Aorta (tissue), 5 donors: ENCODE measurements at regions not wholly inside any gene's neighbourhood (a gene's known extent, or its start where the extent isn't known, plus 50 kb on each side); places are given as distances from the start of the nearest gene placed in this dataset.

Source experiments
- ATAC-seq: fragments of 200-7000 bp; cut with Tn5 transposase; one replicate; pipeline ENCODE4 v1.9.1; 2022; ENCODE audit warnings: moderate library complexity; ENCODE audit not compliant: low FRiP score
- DNase-seq, 2 donors: peaks; one replicate each; pipeline ENCODE4 v3.0.0-alpha.2; 2020
- H3K27ac ChIP-seq, 2 donors: one replicate each; pipeline ENCODE4 v1.5.1; 2013; ENCODE audit warnings: low read length in 2 of 2, mild to moderate bottlenecking in 2 of 2, moderate library complexity in 2 of 2, control low read depth in 1 of 2, inconsistent platforms in 1 of 2, low read depth in 1 of 2
- H3K27me3 ChIP-seq, 2 donors: one replicate each; pipeline ENCODE4 v1.6.1; 2013; ENCODE audit warnings: control low read depth in 1 of 2, low read length in 1 of 2, mild to moderate bottlenecking in 1 of 2, moderate library complexity in 1 of 2; ENCODE audit not compliant: insufficient read depth in 2 of 2, control insufficient read depth in 1 of 2
- H3K36me3 ChIP-seq, 2 donors: one replicate each; pipeline ENCODE4 v1.6.1; 2013; ENCODE audit warnings: control low read depth in 1 of 2, low read length in 1 of 2, mild to moderate bottlenecking in 1 of 2; ENCODE audit not compliant: insufficient read depth in 2 of 2, control insufficient read depth in 1 of 2
- H3K4me1 ChIP-seq, 2 donors: one replicate each; pipeline ENCODE4 v1.6.1; 2013; ENCODE audit warnings: low read length in 2 of 2, control low read depth in 1 of 2, mild to moderate bottlenecking in 1 of 2, moderate library complexity in 1 of 2; ENCODE audit not compliant: insufficient read depth in 2 of 2, control insufficient read depth in 1 of 2
- H3K4me3 ChIP-seq, 2 donors: one replicate each; pipeline ENCODE4 v1.5.1; 2013; ENCODE audit warnings: low read length in 2 of 2, control low read depth in 1 of 2, mild to moderate bottlenecking in 1 of 2
- H3K9me3 ChIP-seq: one replicate; pipeline ENCODE4 v1.6.1; 2013; ENCODE audit warnings: mild to moderate bottlenecking, low read length; ENCODE audit not compliant: control insufficient read depth
- WGBS, 2 donors: extraction: QIAGEN DNeasy Blood & Tissue Kit; methylation state at CpG; one replicate each; pipeline ENCODE4 v1.1.7; 2013; 5-methylcytosine and 5-hydroxymethylcytosine counted together
- intact Hi-C, 2 donors: fragments of 100-400 bp; cut with DNase I; formaldehyde crosslinking; loops; one replicate each; pipeline versions ENCODE4 v1.14.2 to v1.15.0; 2022
- donor health status: healthy with polysubstance abuse.
- donor health status: Bipolar disorder and iron deficiency.
- donor health status: DM: no; HTN: no; CAD: no.
- donor health status: DM: no; HTN: no; CAD: no.
- donor health status: DM: yes; HTN: yes; CAD: no.

- H3K4me1 ChIP-seq = no peaks in the 10 kb centered on the region
- DNase-seq = no peak
- no peaks in the 10 kb centered on the region for H3K36me3 ChIP-seq
- H3K9me3 ChIP-seq = no peaks in the 10 kb centered on the region
- H3K27me3 ChIP-seq = no peaks in the 10 kb centered on the region
- intact Hi-C loops = no loop called here
- WGBS, 2 donors = 75 to 78% methylated on average over 3 of the region's 3 CpGs
- ATAC-seq = no peak
- no peak overlapping the region for H3K27ac ChIP-seq
- no peak overlapping the region for H3K4me3 ChIP-seq
Observed at GRCh38 chr6:118712969-118713368, 61.6 kb upstream of the CEP85L start.

DNA sequence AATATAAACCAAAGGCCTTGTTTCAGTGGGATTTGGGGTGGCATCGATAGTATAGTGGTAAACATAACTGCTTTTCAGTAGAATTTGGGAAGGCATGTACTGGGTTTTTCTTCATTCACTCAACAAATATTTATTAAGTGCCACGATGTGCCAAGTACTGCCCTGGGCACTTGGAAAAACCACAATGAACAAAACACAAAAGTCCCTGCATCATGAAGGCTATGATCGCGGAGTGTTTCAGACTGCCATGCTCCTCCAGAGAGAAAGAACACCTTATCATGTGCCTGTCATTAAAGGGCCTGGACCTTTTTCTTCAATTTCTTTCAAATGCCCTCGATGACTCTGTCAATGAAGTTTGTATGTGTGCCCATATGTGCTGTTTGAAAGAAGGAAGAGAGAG is 59.2 kb upstream of the CEP85L start:
- intact Hi-C loops = no loop called here

DNA sequence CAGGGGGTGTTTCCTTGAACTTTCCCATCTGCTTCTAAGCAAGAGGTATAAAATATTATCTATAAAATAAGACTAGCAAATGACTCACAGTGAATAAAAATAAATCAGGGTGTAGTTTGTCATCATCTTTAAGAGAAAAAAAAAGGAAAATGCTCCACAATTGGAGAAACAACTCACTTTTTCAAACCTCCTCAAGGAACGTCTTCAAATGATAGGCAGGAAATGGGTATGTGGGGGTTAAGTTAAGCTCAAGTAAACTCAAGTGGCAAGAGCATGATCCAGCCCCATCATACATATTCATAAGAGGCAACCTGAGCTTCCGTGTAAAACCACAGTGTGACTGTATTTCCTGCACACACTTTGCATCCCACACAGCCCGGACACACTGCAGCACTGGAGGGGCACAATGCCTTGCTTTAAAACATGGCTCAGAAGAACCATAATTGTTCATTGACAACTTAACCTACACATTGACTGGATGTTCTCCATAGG is 58.5 kb upstream of the CEP85L start:
- H3K9me3 ChIP-seq = no peaks in the 10 kb centered on the region
- WGBS, 2 donors = 32 to 33% methylated on average over 3 of the region's 3 CpGs
- H3K4me1 ChIP-seq = no peaks in the 10 kb centered on the region
- DNase-seq (no peak), ATAC-seq (no peak)
- no peaks in the 10 kb centered on the region for H3K36me3 ChIP-seq
- intact Hi-C loops = loop anchor here in 1 of 2 donors (5.0 kb wide), 1 partner anchor 58 kb away; the partner anchor contains the start of gene CEP85L
- no peak overlapping the region for H3K27ac ChIP-seq
- H3K4me3 ChIP-seq = peak overlapping the region; percentile 25 to 57
- no peaks in the 10 kb centered on the region for H3K27me3 ChIP-seq

More for the DNA sequence above, 59.2 kb upstream of the CEP85L start:
- H3K4me1 ChIP-seq = no peaks in the 10 kb centered on the region
- H3K27ac ChIP-seq = no peak overlapping the region
- 94 to 96% methylated on average over 5 of the region's 5 CpGs for WGBS, 2 donors
- no peak overlapping the region for H3K4me3 ChIP-seq
- no peaks in the 10 kb centered on the region for H3K9me3 ChIP-seq
- no peaks in the 10 kb centered on the region for H3K36me3 ChIP-seq
- no peak for DNase-seq
- ATAC-seq = no peak
- H3K27me3 ChIP-seq = no peaks in the 10 kb centered on the region

GRCh38 chr6:118708744-118709143 is 57.4 kb upstream of the CEP85L start:
- Histone ChIP-seq H3K36me3 (no peaks in the 10 kb centered on the region), H3K27me3 (no peaks in the 10 kb centered on the region), H3K27ac (peak overlapping the region in 1 of 2 donors; percentile 20), H3K4me1 (no peaks in the 10 kb centered on the region), H3K9me3 (no peaks in the 10 kb centered on the region), H3K4me3 (peak overlapping the region; percentile 25 to 57)
- WGBS, 2 donors = 10 to 14% methylated on average over 5 of the region's 5 CpGs
- DNase-seq (no peak), ATAC-seq (no peak)
- intact Hi-C loops = loop anchor here in 1 of 2 donors (5.0 kb wide), 1 partner anchor 56 kb away; the partner anchor contains the start of gene CEP85L

- Histone ChIP-seq H3K9me3 (no peaks in the 10 kb centered on the region), H3K4me1 (no peaks in the 10 kb centered on the region), H3K27ac (peak overlapping the region in 1 of 2 donors; percentile 49), H3K27me3 (no peaks in the 10 kb centered on the region), H3K4me3 (no peak overlapping the region), H3K36me3 (no peaks in the 10 kb centered on the region)
- intact Hi-C loops = loop anchor here in 1 of 2 donors (5.0 kb wide), 1 partner anchor 56 kb away; the partner anchor contains the start of gene CEP85L
- 92 to 97% methylated on average over 3 of the region's 3 CpGs for WGBS, 2 donors
- ATAC-seq = no peak
- no peak for DNase-seq
Observed at GRCh38 chr6:118708055-118708454, 56.7 kb upstream of the CEP85L start.

DNA sequence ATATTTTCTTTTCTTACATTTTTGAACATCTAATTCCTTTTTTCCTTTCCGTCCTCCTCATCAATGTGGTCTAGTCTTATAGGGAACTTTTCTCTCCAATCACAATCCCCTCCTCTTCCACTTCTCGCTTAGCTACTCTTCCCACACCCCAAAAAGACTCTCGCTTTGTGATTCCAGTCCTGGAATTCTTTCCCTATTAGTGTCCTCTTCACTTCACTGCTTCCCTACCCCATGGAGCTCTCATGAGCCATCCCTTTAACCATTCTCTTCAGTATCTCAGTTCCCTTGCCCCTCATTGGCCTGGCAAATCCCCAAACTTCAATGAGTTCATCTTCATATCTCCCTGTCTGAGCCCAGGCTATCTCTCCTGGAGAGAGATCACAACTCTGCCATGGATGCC is 55.3 kb upstream of the CEP85L start:
- Histone ChIP-seq H3K27ac (no peak overlapping the region), H3K9me3 (no peaks in the 10 kb centered on the region), H3K4me1 (no peaks in the 10 kb centered on the region), H3K36me3 (no peaks in the 10 kb centered on the region), H3K4me3 (no peak overlapping the region), H3K27me3 (no peaks in the 10 kb centered on the region)
- 72 to 98% methylated on average over 3 of the region's 3 CpGs for WGBS, 2 donors
- intact Hi-C loops = loop anchor here in 1 of 2 donors (5.0 kb wide), 1 partner anchor 54 kb away; the partner anchor contains the start of gene CEP85L
- DNase-seq (no peak), ATAC-seq (no peak)

GRCh38 chr6:118705544-118706491 is 54.4 kb upstream of the CEP85L start:
- ATAC-seq = no peak
- peak overlapping the region in 1 of 2 donors; percentile 4 for H3K4me3 ChIP-seq
- H3K27me3 ChIP-seq = no peaks in the 10 kb centered on the region
- H3K4me1 ChIP-seq = no peaks in the 10 kb centered on the region
- intact Hi-C loops = loop anchor here in 1 of 2 donors (5.0 kb wide), 1 partner anchor 54 kb away; the partner anchor contains the start of gene CEP85L
- no peak overlapping the region for H3K27ac ChIP-seq
- 28 to 38% methylated on average over 4 of the region's 4 CpGs for WGBS, 2 donors
- DNase-seq = no peak
- no peaks in the 10 kb centered on the region for H3K9me3 ChIP-seq
- H3K36me3 ChIP-seq = no peaks in the 10 kb centered on the region

DNA sequence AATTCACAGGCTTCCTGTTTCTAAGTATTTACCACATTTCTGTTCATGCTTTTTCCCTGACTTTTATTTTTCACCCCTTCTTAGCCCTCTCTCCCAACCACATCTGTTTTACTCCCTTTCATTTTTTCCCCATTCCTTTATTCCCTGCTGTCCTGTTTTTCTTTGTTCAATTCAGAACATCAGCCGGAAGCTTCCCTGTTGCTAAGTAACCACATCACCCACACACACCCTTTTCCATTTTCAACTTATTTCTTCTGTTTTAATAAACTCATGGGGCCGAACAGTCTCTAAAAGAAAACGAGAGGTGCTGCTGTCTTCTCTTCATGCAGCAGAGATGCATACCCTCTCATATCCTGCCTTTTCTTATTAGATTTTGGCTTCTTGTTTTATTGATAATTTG is 53.5 kb upstream of the CEP85L start:
- H3K9me3 ChIP-seq = no peaks in the 10 kb centered on the region
- 77 to 80% methylated on average over 3 of the region's 3 CpGs for WGBS, 2 donors
- intact Hi-C loops = loop anchor here in 1 of 2 donors (5.0 kb wide), 1 partner anchor 53 kb away; the partner anchor contains the start of gene CEP85L
- H3K27me3 ChIP-seq = no peaks in the 10 kb centered on the region
- H3K4me1 ChIP-seq = no peaks in the 10 kb centered on the region
- no peak overlapping the region for H3K4me3 ChIP-seq
- no peaks in the 10 kb centered on the region for H3K36me3 ChIP-seq
- ATAC-seq (no peak), DNase-seq (no peak)
- no peak overlapping the region for H3K27ac ChIP-seq
